Gastroesophageal sphincter (tissue), 3 donors: ENCODE measurements at regions not wholly inside any gene's neighbourhood (a gene's known extent, or its start where the extent isn't known, plus 50 kb on each side); places are given as distances from the start of the nearest gene placed in this dataset.

Experiments
- CTCF ChIP-seq, 4 experiments: fragments of 200-600 bp in 2 of 4; fragments of 450-650 bp in 2 of 4; sonication (generic) in 1 of 4; IDR thresholded peaks; one replicate each; pipeline ENCODE4 v1.5.1; 2017 to 2019; ENCODE audit warnings: antibody characterized with exemption in 4 of 4, mild to moderate bottlenecking in 2 of 4, moderate library complexity in 2 of 4
- POLR2AphosphoS5 ChIP-seq: sonication (generic); formaldehyde crosslinking; IDR thresholded peaks from one replicate; pipeline ENCODE4 v1.6.1; 2017; ENCODE audit warnings: antibody characterized with exemption

- TF ChIP-seq CTCF (IDR thresholded peaks at IDR 0.05) (no peak), POLR2AphosphoS5 (no peak)
These were observed 611.2 kb downstream of the KIF4B start for GRCh38 chr5:155624597-155625241.
